GM12874 (cell line): ENCODE measurements at regions not wholly inside any gene's neighbourhood (a gene's known extent, or its start where the extent isn't known, plus 50 kb on each side); places are given as distances from the start of the nearest gene placed in this dataset.

Source experiments
- CTCF ChIP-seq: IDR thresholded peaks from 2 replicates; pipeline ENCODE4 v1.5.1; 2011; ENCODE audit warnings: low read depth, mild to moderate bottlenecking, control low read depth, low read length, moderate library complexity; ENCODE audit not compliant: insufficient read depth

DNA sequence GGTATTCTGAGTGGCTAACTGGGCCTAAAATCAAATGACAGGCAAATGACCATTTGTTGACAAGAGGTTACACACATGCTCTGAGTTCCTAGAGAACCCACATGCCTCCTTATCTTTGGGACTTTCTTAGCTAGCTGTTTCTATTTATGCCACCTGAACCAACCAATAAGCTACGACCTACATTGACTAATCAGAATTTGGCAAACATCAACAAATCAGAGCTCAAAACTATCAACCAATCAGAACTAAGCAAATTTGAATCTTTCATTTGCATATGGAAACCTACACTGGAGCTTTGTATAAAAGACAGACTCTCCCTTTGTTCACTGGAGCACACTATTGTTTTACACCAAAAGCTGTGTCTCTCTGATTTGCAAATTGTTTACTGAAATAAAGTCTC lies 192.0 kb downstream of the CXXC4 start:
- TF ChIP-seq CTCF, result no peak

GRCh38 chr4:104294811-104295210 lies 199.9 kb downstream of the CXXC4 start:
- no peak for TF ChIP-seq CTCF

DNA sequence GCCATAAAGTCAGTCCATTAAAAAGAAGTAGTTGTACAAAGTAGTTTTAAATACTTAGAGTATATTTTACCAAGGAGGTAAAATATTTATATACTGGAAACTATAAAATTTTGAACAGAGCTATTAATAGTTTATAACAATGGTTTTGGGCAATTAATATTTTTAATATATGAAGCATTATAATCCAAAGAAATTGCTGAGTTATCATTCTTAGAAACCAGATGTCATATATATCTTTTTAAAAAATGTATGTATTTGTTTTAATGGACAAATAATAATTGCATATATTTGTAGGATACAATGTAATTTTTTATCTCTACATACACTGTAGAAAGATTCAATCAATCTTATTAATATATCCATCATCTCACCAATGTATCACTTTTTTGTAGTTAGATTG lies 207.8 kb downstream of the CXXC4 start:
- TF ChIP-seq CTCF, result no peak

DNA sequence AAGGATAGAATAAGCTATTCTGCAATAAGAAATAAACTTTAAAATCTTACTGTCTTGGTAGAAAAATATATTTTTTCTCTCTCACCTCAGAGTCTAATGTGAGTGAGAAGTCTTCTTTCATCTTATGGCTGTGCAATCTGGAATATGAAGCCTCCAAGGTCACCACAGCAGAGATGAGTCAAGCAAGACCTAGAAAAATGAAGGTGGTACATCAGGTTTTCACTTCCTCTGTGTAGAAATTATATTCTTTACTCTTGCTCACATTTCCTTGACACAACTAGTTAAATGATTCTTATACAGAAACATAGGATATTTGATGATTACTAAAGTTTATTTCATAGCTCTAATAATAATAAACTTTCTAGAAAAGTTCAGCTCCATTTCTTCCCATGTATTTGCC lies 211.4 kb downstream of the CXXC4 start:
- TF ChIP-seq CTCF, result no peak

DNA sequence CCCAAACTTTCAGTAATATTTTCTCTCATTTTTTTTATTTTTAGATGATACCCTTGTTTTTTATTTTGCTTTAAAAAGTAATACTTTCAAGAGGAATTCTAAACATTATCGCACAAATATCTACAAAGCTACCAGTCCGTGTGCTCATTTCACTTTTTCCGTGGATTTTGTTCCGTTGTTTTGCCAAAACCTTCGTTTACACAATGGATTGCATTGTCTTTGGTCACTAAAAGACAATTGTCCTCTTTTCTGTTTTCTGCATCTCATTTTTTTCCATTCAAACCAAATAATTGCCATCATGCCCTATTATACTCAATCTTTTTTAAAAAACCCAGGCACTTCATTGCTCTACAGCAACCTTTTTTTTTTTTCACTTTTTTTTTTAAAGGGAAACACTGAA lies 214.9 kb downstream of the CXXC4 start:
- no peak for TF ChIP-seq CTCF

DNA sequence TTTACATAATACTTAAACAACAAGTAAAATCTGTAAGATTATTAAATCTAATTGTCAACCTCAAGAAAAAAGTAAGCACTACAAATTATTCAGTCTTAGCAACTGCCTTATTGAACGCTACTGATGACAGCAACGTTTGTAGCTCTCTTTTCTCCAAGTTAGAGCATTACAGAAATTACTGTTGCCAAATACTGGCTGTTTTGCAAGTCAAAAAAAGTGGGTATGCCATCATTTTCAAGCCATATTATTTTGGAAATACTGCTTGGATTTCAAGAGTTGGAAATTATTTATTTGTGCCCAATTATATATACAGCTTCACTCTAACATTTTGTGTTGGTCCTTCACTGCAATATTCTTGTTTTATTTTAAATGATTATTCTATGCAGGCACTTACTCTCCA lies 221.7 kb downstream of the CXXC4 start:
- TF ChIP-seq CTCF, result no peak

DNA sequence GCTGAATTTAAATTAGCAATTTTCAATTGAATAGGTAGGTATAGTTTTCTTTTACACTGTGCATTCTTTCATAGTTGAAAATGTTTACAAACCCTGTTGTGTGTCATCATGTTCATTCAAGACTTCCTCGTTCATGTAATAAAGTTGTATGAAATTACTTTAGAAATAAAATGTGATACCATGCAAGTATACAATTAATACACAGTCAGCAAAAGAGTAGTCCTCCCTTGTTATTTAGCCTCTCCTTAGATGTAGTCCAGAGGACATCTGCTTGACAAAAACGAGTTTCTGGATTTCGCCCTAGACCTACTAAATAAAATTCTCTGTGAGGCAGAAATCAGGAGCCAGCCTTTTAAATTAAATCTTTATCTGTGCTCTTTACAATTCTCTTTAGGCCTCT lies 231.6 kb downstream of the CXXC4 start:
- TF ChIP-seq CTCF, result no peak

- no peak for TF ChIP-seq CTCF
These were observed 232.0 kb downstream of the CXXC4 start for GRCh38 chr4:104262678-104263077.
